PC-9 (cell line): ENCODE measurements at regions not wholly inside any gene's neighbourhood (a gene's known extent, or its start where the extent isn't known, plus 50 kb on each side); places are given as distances from the start of the nearest gene placed in this dataset.

ENCODE experiments used
- EZH2 ChIP-seq: fragments of 200-600 bp; sonication (generic); IDR thresholded peaks from 2 replicates; pipeline ENCODE4 v1.8.0; 2017; ENCODE audit warnings: antibody characterized with exemption, low read depth
- TF ChIP-seq, protein P1 (sequence below): fragments of 200-600 bp; sonication (generic); conservative IDR thresholded peaks from 2 replicates; pipeline ENCODE4 v1.6.1; 2017; ENCODE audit warnings: mixed run types, antibody characterized with exemption, mild to moderate bottlenecking, moderate library complexity

DNA sequence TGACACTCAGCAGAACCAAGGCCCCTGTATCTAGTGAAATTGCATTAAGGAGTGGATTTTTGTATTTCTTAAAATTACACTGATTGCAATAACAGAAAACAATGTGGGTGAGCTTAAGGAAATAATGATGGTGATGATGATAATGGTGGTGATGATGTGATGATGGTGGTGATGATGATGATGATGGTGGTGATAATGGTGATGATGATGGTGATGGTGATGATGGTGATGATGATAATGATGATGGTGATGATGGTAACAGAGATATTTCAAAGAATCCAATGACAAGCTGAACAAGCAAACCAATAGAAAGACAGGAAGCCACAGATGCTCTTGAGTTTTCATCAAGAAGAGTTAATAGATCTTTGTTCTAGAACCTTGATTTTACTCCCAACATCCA is 630.7 kb upstream of the AUTS2 start:
- TF ChIP-seq, protein P1, sequence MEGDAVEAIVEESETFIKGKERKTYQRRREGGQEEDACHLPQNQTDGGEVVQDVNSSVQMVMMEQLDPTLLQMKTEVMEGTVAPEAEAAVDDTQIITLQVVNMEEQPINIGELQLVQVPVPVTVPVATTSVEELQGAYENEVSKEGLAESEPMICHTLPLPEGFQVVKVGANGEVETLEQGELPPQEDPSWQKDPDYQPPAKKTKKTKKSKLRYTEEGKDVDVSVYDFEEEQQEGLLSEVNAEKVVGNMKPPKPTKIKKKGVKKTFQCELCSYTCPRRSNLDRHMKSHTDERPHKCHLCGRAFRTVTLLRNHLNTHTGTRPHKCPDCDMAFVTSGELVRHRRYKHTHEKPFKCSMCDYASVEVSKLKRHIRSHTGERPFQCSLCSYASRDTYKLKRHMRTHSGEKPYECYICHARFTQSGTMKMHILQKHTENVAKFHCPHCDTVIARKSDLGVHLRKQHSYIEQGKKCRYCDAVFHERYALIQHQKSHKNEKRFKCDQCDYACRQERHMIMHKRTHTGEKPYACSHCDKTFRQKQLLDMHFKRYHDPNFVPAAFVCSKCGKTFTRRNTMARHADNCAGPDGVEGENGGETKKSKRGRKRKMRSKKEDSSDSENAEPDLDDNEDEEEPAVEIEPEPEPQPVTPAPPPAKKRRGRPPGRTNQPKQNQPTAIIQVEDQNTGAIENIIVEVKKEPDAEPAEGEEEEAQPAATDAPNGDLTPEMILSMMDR: no peak
- TF ChIP-seq EZH2: no peak
